Ishikawa (cell line): ENCODE measurements at regions not wholly inside any gene's neighbourhood (a gene's known extent, or its start where the extent isn't known, plus 50 kb on each side); places are given as distances from the start of the nearest gene placed in this dataset.

ENCODE experiments used
- CEBPB ChIP-seq: IDR thresholded peaks from 2 replicates; pipeline ENCODE4 v1.6.1; 2012
- CREB1 ChIP-seq: IDR thresholded peaks from 2 replicates; pipeline ENCODE4 v1.6.1; 2012; ENCODE audit warnings: low read depth
- EGR1 ChIP-seq: IDR thresholded peaks from 2 replicates; pipeline ENCODE4 v1.6.1; 2012
- EP300 ChIP-seq: IDR thresholded peaks from 2 replicates; pipeline ENCODE4 v1.6.1; 2012; ENCODE audit warnings: borderline replicate concordance
- FOXM1 ChIP-seq: IDR thresholded peaks from 2 replicates; pipeline ENCODE4 v1.6.1; 2012; ENCODE audit warnings: low read depth, borderline replicate concordance
- NFIC ChIP-seq: IDR thresholded peaks from 2 replicates; pipeline ENCODE4 v1.6.1; 2012
- RAD21 ChIP-seq: IDR thresholded peaks from 2 replicates; pipeline ENCODE4 v1.6.1; 2012; ENCODE audit warnings: low read depth
- TAF1 ChIP-seq: IDR thresholded peaks from 2 replicates; pipeline ENCODE4 v1.6.1; 2012; ENCODE audit warnings: low read depth, mild to moderate bottlenecking
- TCF12 ChIP-seq: IDR thresholded peaks from 2 replicates; pipeline ENCODE4 v1.6.1; 2012; ENCODE audit warnings: low read depth
- TEAD4 ChIP-seq: IDR thresholded peaks from 2 replicates; pipeline ENCODE4 v1.6.1; 2012
- YY1 ChIP-seq: IDR thresholded peaks from 2 replicates; pipeline ENCODE4 v1.6.1; 2012; ENCODE audit warnings: low read depth
- ZBTB7A ChIP-seq: IDR thresholded peaks from 2 replicates; pipeline ENCODE4 v1.6.1; 2012; ENCODE audit warnings: low read depth
- TF ChIP-seq, protein P1 (sequence below): IDR thresholded peaks from 2 replicates; pipeline ENCODE4 v1.6.1; 2012
- TF ChIP-seq, protein P2 (sequence below): IDR thresholded peaks from 2 replicates; pipeline ENCODE4 v1.6.1; 2012; ENCODE audit warnings: low read depth, mild to moderate bottlenecking
- TF ChIP-seq, protein P3 (sequence below): IDR thresholded peaks from 2 replicates; pipeline ENCODE4 v1.6.1; 2012

DNA sequence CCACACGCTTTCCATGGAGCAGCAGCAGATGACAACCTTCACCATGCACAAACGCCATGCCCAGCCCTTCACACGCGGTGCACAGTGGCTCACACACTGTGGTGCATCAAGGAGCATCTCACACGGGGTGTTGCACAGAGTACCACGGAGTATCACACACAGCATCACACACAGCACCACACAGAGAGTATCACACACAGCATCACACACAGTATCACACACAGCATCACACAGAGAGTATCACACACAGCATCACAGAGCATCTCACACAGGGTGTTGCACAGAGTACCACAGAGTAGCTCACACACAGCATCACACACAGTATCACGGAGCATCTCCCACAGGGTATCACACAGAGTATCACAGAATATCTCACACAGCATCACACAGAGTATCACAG lies 122.2 kb upstream of the RAB4A start:
- TF ChIP-seq YY1 (no peak), ZBTB7A (no peak), RAD21 (no peak), NFIC (no peak), TCF12 (no peak), TEAD4 (no peak), TAF1 (no peak), FOXM1 (no peak), CEBPB (no peak)
- TF ChIP-seq, protein P1, sequence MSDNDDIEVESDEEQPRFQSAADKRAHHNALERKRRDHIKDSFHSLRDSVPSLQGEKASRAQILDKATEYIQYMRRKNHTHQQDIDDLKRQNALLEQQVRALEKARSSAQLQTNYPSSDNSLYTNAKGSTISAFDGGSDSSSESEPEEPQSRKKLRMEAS = no peak
- TF ChIP-seq, protein P2, sequence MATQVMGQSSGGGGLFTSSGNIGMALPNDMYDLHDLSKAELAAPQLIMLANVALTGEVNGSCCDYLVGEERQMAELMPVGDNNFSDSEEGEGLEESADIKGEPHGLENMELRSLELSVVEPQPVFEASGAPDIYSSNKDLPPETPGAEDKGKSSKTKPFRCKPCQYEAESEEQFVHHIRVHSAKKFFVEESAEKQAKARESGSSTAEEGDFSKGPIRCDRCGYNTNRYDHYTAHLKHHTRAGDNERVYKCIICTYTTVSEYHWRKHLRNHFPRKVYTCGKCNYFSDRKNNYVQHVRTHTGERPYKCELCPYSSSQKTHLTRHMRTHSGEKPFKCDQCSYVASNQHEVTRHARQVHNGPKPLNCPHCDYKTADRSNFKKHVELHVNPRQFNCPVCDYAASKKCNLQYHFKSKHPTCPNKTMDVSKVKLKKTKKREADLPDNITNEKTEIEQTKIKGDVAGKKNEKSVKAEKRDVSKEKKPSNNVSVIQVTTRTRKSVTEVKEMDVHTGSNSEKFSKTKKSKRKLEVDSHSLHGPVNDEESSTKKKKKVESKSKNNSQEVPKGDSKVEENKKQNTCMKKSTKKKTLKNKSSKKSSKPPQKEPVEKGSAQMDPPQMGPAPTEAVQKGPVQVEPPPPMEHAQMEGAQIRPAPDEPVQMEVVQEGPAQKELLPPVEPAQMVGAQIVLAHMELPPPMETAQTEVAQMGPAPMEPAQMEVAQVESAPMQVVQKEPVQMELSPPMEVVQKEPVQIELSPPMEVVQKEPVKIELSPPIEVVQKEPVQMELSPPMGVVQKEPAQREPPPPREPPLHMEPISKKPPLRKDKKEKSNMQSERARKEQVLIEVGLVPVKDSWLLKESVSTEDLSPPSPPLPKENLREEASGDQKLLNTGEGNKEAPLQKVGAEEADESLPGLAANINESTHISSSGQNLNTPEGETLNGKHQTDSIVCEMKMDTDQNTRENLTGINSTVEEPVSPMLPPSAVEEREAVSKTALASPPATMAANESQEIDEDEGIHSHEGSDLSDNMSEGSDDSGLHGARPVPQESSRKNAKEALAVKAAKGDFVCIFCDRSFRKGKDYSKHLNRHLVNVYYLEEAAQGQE = no peak
- TF ChIP-seq, protein P3, sequence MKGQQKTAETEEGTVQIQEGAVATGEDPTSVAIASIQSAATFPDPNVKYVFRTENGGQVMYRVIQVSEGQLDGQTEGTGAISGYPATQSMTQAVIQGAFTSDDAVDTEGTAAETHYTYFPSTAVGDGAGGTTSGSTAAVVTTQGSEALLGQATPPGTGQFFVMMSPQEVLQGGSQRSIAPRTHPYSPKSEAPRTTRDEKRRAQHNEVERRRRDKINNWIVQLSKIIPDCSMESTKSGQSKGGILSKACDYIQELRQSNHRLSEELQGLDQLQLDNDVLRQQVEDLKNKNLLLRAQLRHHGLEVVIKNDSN = no peak

DNA sequence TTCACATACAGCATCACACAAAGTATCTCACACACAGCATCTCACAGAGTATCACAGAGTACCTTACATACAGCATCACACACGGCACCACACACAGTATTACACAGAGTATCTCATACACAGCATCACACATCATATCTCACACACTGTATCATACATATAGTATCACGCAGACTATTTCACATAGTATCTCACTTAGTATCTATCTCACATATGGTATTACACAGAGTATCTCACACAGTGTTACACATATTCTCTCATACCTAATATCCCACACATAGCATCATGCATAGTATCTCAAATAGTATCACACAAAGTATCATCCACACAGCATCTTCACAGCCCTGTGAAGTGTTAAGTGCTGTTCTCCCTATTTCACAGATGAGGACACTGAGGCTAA lies 121.5 kb upstream of the RAB4A start:
- no peak for TF ChIP-seq NFIC
- no peak for TF ChIP-seq CEBPB
- TF ChIP-seq, protein P1 = no peak
- TF ChIP-seq EGR1 = no peak
- no peak for TF ChIP-seq EP300

DNA sequence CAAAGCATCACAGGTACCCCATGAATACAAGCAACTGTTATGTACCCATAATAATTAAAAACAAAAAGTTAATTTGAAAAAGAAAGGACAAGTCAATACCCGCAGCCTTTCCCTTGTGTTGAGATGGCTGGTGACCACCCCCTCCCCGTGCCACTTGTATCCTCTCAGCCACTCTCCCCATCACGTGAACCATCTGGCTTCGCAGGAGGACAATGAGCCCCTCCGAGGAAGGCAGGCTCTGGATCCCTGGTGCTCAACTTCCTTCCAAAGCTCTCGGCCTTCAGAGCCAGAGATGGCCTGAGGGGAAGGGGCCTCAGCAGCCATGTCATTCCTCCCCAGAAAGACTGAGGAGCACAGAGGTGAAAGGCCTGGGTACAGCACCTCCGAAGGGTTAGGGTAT lies 120.4 kb upstream of the RAB4A start:
- TF ChIP-seq FOXM1 (no peak), ZBTB7A (no peak), CEBPB (no peak), RAD21 (no peak), TCF12 (no peak), YY1 (no peak), TEAD4 (no peak), EGR1 (no peak), EP300 (no peak)
- TF ChIP-seq, protein P1 = no peak
- TF ChIP-seq, protein P2 = no peak
- TF ChIP-seq, protein P3 = no peak

DNA sequence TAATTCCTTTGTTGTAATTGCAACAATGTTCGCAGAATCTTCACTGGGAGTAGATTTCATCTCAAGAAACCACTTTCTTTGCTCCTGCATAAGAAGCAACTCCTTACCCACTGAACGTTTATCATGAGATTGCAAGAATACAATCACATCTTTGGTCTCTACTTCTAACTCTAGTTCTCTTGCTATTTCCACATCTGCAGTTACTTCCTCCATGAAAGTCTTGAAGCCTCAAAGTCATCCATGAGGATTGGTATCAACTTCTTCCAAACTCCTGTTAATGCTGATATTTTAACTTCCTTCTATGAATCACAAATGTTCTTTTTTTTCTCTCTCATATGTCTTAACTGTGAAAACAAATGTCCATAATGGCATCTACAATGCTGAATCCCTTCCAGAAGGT lies 118.6 kb upstream of the RAB4A start:
- no peak for TF ChIP-seq ZBTB7A
- no peak for TF ChIP-seq TAF1
- no peak for TF ChIP-seq CEBPB
- no peak for TF ChIP-seq TEAD4
- no peak for TF ChIP-seq YY1
- TF ChIP-seq NFIC = no peak
- no peak for TF ChIP-seq EP300
- no peak for TF ChIP-seq EGR1
- no peak for TF ChIP-seq TCF12
- no peak for TF ChIP-seq FOXM1
- TF ChIP-seq CREB1 = no peak
- TF ChIP-seq, protein P3 = no peak
- no peak for TF ChIP-seq RAD21
- TF ChIP-seq, protein P1 = no peak
- TF ChIP-seq, protein P2 = no peak
